Iris pigment epithelial cell (primary cell): ENCODE measurements at regions not wholly inside any gene's neighbourhood (a gene's known extent, or its start where the extent isn't known, plus 50 kb on each side); places are given as distances from the start of the nearest gene placed in this dataset.

ENCODE experiments used
- DNase-seq: peaks from one replicate; pipeline ENCODE4 v3.0.0-alpha.2; 2011; ENCODE audit warnings: low read depth

DNA sequence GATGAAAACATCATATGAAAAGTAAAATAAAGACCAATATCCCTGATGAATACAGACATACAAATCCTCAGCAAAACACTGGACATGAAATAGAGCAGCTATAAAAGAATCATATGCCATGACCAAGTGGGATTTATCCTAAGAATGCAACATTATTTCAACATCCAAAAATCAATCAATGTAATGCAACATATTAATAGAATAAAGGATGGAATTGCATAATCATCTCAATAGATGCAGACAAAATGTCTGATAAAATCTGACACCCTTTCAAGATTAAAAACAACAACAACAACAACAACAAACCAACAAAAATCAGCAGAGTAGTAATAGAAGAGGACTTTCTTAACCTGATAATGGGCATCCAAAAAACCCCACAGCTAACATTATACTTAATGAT, 63.8 kb upstream of the IL1R1 start:
- no peak for DNase-seq

DNA sequence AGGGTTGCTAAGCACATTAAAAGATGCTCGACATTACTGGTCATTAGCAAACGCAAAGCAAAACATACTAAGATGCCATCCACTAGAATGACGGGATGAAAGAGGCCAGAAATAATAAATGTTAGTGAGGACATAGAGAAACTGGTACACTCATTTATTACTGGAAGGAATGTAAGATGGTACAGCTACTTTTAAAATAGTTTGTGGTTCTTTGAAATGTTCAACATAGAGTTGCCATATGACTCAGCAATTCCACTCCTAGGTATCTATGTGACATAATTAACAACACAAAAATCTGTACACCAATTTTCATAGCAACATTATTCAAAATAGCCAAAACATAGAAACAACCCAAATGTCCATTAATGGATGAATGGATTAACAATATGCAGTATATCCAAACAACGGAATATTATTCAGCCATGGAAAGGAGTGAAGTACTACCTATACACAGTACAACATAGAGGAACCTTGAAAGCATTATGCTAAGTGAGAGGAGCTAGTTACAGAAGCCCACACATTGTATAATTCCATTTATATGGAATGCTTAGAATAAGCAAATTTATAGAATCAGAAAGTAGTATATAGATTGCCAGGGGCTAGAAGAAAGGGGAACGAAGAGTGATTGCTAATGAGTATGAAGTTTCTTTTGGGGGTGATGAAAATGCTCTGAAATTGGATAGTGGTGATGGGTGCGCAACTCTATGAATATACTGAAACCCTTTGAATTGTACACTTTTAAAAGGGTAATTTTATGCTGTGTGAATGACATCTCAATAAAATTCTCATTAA, 61.9 kb upstream of the IL1R1 start:
- peak; percentile 85 for DNase-seq

DNA sequence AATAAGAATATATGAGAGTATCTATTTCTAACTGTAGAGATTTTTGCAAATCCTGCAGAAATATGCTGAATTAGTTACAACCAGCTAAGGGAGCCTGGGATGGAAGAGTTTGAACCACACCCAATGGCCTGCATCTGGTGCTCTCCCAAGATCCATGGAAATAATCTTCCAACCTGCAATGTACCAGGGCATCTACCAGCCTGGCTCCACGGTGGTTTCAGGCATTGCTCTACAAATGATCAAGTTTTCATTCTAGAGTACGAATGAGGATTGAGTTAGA, 61.4 kb upstream of the IL1R1 start:
- DNase-seq = no peak

DNA sequence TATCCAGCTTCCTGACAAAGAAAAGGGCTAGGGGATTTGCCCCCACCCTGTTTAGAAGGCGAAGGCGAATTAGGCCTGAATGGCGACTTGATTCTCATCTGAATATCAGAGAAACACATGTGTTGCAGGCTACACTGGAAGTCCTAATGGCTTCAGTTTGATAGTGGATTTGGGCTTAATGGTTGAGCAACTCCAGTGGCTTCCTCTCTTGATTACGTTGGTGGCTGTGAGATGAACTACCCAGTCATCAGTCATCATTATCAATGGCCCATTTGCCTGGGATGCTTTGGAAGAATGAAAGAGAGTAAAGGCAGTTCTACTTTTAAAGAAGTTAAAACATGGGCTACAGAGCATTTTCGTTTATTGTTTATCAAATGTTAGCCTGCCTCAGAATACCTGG, 60.9 kb upstream of the IL1R1 start:
- DNase-seq = no peak

DNA sequence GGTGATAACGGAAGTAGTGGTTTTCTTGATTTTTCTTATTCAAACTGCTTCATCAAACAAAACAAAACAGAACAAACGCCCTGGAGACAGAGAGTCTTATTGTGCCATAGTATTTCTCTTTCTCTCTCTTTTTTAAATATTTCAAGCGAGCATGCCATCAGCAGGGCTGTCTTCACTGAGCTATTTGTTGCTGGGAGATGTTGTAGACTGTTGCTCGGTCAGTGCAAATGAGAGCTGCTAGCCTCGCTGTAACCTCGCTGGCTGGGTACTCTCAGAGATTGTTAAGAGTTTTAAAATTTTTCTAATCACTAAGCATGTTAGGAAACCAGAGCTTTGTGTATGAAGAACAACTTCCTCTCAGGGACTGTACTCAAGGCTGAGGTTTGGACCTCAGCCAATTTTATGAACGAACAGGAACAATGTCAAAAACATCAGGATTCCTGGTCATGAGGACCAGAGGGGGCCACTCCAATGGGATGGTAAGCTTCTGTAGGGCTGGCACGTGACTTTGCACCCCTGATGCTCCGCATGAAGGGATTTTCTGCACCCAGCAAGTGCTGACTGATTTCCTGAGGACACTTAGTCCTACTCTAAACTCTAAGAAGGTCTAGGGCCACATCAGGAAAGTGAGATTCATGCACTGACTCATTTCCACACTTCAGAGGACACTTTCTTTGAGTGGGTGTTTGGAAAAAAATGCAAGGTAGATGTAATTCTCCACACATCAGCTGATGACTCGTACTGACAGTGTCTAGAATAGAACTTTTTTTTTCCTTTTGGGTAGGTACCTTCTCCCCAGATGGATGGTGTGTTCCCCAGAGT, 59.8 kb upstream of the IL1R1 start:
- peak; percentile 96 for DNase-seq

DNA sequence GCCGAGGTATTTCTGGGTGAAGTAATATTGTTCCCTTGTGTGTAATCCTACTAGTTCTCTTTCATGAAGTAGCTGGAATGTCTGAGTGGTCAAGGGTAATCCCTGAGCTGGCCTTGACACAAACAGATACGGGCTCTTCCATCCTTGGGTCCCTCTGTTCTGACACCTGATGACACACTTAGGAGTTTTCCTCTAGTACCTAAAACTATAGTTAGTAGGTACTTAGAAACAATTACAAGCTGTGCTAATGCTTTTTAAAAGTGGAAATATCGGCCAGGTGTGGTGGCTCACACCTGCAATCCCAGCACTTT, 59.2 kb upstream of the IL1R1 start:
- DNase-seq = no peak

DNA sequence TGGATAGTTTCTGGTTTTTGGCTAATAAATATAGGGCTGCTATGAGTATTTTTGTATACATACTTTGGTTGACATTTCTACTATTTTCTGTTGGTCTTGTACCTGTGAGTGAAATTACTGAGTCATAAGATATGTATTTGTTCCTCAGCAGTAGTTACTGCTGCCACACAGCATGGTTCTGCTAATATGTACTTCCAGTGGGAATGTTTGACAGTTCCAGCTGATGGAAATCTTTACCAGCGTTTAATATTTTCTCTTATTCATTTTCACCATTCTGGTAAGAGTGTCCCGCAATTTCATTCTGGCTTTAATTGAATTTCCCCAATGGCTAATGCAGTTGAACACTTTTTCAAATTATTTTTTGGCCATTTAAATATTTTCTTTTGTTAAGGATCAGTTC, 57.9 kb upstream of the IL1R1 start:
- DNase-seq = no peak

DNA sequence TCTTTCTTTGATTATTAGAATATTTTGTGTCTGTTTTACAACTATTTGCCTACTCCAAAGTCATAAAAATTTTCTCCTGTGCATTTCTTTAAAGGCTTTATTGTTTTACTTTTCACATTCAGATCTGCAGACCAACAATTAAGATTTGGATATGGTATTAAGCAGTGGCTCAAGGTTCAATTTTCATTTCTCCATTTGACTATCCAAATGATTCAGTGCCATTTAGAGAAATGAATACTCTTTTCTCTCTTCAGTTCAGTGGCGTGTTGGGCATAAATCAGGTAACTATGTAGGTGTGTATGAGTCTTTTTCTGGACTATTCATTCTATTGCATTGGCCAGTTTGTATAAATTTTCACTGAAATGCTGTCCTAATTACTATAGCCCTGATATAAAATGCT, 57.3 kb upstream of the IL1R1 start:
- no peak for DNase-seq

DNA sequence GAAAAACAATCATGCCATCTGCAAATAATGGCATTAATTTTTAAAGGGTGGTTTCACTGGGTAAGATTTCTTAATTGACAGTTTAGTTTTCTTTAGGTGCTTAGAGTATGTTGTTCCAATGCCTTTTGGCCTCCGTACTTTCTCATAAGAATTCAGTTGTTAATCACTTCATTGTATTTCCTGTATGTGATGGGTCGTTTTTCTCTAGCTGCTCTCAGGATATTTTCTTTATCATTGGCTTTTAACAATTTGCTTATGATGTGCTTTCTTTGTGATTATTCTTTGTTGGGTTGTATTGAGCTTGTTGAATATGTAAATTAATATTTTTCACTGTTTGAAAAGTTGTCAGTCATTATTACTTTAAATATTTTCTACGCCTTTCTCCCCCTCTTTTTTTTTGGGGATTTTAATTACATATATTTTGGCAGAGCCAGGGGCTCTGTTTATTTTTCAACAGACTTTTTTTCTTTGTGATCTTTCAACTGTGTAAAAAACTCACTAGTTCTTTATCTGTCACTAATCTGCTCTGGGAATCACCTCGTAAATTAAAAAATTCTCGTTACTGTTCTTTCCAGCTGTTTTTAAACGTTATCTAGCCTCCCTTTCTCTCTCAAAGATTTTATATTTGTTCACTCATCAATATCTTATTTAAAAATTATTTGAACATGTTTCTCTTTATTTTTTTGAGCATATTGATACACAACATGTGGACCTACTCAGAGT, 56.2 kb upstream of the IL1R1 start:
- DNase-seq = no peak

DNA sequence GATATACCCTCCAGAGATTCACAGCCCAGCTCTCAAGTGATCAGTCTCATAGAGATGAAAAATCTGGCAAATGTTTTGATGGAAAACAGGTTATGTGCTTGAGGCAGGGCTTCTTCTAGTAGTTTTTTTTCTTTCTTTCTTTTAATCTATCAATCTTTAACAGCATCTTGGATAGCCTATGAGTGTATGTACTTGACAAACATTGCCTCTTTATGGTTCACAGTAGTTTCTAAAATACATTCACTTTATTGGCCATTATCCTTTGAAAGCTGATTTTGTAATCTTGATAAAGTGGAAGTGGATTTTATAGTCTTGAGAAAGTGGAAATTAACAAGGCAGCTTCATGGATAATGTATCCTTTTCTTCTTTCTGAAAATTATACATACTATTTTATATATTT, 51.4 kb upstream of the IL1R1 start:
- DNase-seq = no peak

DNA sequence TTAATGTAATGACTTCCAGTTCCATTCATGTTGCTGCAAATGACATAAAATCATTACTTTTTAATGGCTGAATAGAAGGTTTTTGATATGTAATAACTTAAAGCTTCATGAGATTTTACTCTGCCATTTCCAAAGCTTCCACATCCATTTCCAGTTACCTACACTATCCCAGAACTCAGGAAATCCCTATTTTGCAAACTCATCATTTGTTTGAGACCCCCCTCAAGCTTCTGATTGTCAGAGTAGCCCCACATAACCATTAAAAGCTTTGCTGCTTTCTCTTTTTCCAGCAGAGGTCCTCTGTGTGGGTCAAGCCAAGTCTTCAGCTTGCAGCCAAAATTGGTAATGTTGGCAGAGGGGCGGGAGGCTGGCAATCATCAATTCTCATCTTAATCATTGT, 50.6 kb upstream of the IL1R1 start:
- no peak for DNase-seq

DNA sequence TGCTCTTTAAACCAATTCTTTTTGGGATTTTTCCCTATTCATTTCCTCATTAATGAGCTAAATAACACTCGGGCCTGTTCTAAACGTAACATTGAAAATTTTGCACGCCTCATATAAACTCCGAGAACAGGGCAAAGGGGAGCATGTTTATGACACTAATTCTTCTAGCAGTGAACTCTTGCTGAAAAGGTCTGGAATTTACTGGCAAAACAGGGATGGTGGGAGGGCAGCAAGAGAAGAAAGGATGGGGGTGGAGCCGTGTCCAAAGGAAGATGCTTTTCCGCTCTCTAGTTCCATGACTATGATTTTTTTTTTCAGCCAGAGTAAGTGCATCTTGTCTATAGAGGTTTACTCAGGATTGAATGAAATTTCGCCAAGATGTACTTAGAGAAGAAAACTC, 50.0 kb upstream of the IL1R1 start:
- DNase-seq = no peak
